ENCODE measurements at regions not wholly inside any gene's neighbourhood (a gene's known extent, or its start where the extent isn't known, plus 50 kb on each side); places are given as distances from the start of the nearest gene placed in this dataset.

GRCh38 chr3:139289860-139290524 lies 53.8 kb upstream of the MRPS22 start:
- H3K27me3 ChIP-seq (ENCODE audit: control insufficient read depth in 1 of 2, insufficient read depth in 2 of 2, low read length in 2 of 2): peaks cover 1 to 8% of the 10 kb centered on the region in 2 experiments; a peak in 4 of 5 replicates
- intact Hi-C loops (cut with micrococcal nuclease; ENCODE audit: unreplicated experiment): no loop called here
- no peaks in the 10 kb centered on the region for H3K36me3 ChIP-seq (replicated peaks in 1 of 2; ENCODE audit: control insufficient read depth in 1 of 2, insufficient read depth in 2 of 2, low read length in 2 of 2)
- 19% methylated on average over 6 of the region's 6 CpGs for WGBS (ENCODE audit: low lambda C conversion rate)
- H3K4me3 ChIP-seq (replicated peaks in 1 of 3; ENCODE audit: insufficient read depth in 1 of 3, low read depth in 2 of 3, low read length in 3 of 3): no peak overlapping the region
- ChIA-PET POLR2A (no interaction called here), CTCF (ENCODE audit: low intra/inter-chr PET ratio, low total read pairs) (no interaction called here)
- no peaks in the 10 kb centered on the region for H3K79me2 ChIP-seq (ENCODE audit: insufficient read depth, low read length)
- no peak overlapping the region for H3K27ac ChIP-seq (ENCODE audit: extremely low read length, insufficient read depth, low read length)
- H2AFZ ChIP-seq (ENCODE audit: low read length): no peak overlapping the region
- no TSS peak for BruUV-seq (replicated peaks)
- no peak overlapping the region for H3K9ac ChIP-seq (ENCODE audit: insufficient read depth, low read depth, low read length)
- H3K4me2 ChIP-seq (ENCODE audit: low read depth, low read length): no peak overlapping the region
- DNase-seq (ENCODE audit: low spot score) (no peak), FAIRE-seq (no peak), ATAC-seq (no peak)
- H3K4me1 ChIP-seq (ENCODE audit: insufficient read depth, low read length): peaks cover 15% of the 10 kb centered on the region; the same call in 1 of the 2 replicates
- TF ChIP-seq GLMP (CRISPR knock-in tag; IDR thresholded peaks at IDR 0.05; ENCODE audit: borderline replicate concordance): no peak
- no peak for TF ChIP-seq KLF16 (CRISPR knock-in tag; IDR thresholded peaks at IDR 0.05)
- TF ChIP-seq ZNF530 (CRISPR knock-in tag; IDR thresholded peaks at IDR 0.05; ENCODE audit: low read depth): no peak
- no peak for TF ChIP-seq KLF13 (CRISPR knock-in tag; IDR thresholded peaks at IDR 0.05)
- TF ChIP-seq EZH2 (conservative IDR thresholded peaks at IDR 0.05; ENCODE audit: low read depth, low read length): no peak
- TF ChIP-seq ZNF850 (CRISPR knock-in tag; conservative IDR thresholded peaks at IDR 0.05): no peak
- TF ChIP-seq NR2C2 (CRISPR knock-in tag; IDR thresholded peaks at IDR 0.05; ENCODE audit: borderline replicate concordance): no peak
- no peak for TF ChIP-seq ZNF234 (CRISPR knock-in tag; conservative IDR thresholded peaks at IDR 0.05)
- TF ChIP-seq IKZF1 (IDR thresholded peaks at IDR 0.05): no peak
- TF ChIP-seq NR2F2 (IDR thresholded peaks at IDR 0.05; ENCODE audit: borderline replicate concordance, low read depth): no peak
- H4K20me1 ChIP-seq (ENCODE audit: insufficient read depth, low read length): no peaks in the 10 kb centered on the region
- no peaks in the 10 kb centered on the region for H3K9me3 ChIP-seq (ENCODE audit: low read length)
- in situ Hi-C loops (cut with HindIII; ENCODE audit: extremely low pct_ligation_motif_present, low pct_unique_long_range_greater_than_20kb): no loop called here
